Caki2 (cell line): ENCODE measurements at regions not wholly inside any gene's neighbourhood (a gene's known extent, or its start where the extent isn't known, plus 50 kb on each side); places are given as distances from the start of the nearest gene placed in this dataset.

Experiments
- DNase-seq: peaks from one replicate; pipeline ENCODE4 v3.0.0-alpha.2; 2015; ENCODE audit warnings: low read depth
- in situ Hi-C: cut with HindIII; loops from 2 replicates; pipeline ENCODE4 v1.10.0; 2016; ENCODE audit warnings: low sequenced_read_pairs, low pct_unique_long_range_greater_than_20kb, mixed read lengths

DNA sequence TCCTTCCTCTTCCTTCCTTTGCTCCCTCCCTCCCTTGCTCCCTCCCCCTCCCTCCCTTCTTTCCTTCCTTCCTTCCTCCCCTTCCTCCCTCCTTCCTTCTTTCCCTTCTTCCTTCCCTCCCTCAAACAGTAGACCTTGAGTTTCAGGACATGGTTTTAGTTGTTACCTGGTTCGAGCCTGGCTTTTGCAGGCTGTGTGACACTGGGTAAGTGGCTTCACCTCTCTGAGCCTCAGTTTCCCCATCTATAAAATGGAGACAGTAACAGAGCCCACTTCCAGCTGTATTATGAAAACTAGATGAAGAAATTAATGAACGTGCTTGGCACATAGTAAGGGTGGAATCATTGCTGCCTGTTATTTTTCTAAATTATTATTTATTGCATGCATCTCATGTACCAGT, 171.0 kb upstream of the LHX5 start:
- DNase-seq: no peak
- in situ Hi-C loops: no loop called here

- in situ Hi-C loops: no loop called here
- DNase-seq: no peak
Measured at GRCh38 chr12:113642216-113642615, 170.5 kb upstream of the LHX5 start.

DNA sequence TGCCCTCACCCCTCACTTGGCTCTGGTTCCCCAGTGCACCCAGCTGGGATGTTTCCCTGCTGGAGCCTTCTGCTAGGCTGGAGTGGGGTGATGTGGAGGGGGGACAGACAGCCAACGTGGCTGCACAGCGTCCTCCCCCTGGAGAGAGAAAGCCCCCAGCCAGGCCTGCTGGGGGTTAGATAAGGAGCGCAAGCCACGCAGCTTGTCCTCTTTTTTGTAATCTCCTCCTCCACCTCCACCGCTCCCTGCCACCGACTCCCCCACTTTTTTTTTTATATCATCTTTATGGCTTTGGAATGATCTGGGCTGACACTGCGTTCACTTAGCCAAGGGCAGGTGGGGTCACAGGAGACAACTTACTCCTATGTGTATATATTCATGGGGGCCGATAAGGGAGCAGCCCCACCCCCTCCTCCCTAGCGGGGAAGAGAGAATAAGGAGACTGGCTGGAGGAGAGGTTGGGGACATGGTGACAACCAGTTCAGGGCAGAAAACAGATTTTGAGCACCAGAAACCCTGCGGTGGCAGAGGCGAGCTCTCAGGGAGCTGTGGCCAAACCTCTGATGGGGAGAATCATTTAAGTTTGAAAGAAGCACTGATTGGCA, 169.9 kb upstream of the LHX5 start:
- in situ Hi-C loops: no loop called here

DNA sequence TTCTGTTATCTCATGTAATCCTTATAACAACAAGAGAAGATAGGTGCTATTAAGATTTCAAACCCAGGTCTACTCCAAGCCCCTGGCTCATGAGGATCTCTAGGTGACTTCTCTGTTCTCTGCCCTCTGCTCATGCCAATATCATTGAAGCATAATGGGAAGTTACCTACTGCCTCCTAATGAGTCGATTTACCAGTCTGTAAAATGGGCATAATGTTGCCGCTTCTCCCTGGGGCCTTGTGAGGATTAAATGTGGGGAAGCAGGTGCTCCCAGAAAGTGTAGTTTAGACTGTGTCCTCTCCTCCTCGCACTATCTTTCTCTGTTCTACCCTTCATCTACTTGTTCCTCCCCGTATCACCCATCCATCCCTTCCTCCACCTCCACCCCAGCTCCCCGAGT, 169.2 kb upstream of the LHX5 start:
- DNase-seq: no peak
- in situ Hi-C loops: no loop called here

More for the DNA sequence above, 169.9 kb upstream of the LHX5 start:
- no peak for DNase-seq

GRCh38 chr12:113639474-113639873, 167.8 kb upstream of the LHX5 start:
- in situ Hi-C loops: no loop called here
- DNase-seq: no peak

- in situ Hi-C loops: no loop called here
- DNase-seq: no peak
Measured at GRCh38 chr12:113638460-113638775, 166.7 kb upstream of the LHX5 start.

DNA sequence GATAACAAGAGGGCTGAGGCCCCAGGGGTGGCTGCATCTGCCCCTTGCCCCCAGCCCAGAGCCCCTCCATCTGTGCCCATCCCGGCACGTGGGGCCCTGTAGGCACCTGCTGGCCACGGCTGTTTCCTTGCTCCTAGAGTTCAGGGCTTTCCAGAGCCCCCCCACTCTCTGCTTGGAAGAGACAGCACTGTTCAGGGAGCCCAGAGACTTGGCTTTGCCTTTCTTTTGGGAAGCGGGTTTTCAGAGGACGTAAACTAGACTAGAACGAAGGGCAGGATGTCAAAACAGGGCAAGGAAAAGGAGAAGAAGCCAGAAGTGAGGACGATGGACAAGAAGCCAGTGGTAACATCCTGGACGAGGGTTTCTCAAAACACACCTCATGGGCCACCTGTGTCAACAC, 163.3 kb upstream of the LHX5 start:
- no peak for DNase-seq
- in situ Hi-C loops: no loop called here

GRCh38 chr12:113634474-113634873, 162.8 kb upstream of the LHX5 start:
- in situ Hi-C loops: no loop called here
- DNase-seq: no peak

GRCh38 chr12:113633678-113634332, 162.1 kb upstream of the LHX5 start:
- in situ Hi-C loops: no loop called here

GRCh38 chr12:113630625-113631024, 159.0 kb upstream of the LHX5 start:
- in situ Hi-C loops: no loop called here
- DNase-seq: no peak

More at GRCh38 chr12:113633678-113634332, 162.1 kb upstream of the LHX5 start:
- no peak for DNase-seq

DNA sequence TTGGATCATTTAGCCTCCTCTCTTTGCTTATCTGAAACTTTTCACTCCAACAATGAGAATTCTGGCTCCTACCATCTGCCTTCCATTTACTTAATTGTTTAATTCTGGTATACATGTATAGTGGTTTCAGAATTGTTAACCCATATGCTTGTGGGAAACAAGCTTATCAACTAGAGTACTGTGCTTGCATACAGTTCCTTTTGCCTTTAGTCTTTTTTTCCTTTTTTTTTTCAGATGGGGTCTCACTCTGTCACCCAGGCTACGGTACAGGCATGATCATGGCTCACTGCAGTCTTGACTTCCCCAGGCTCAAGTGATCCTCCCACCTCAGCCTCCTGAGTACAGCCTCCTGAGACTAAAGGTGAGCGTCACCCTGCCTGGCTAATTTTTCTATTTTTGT, 153.8 kb upstream of the LHX5 start:
- no peak for DNase-seq
- in situ Hi-C loops: no loop called here

DNA sequence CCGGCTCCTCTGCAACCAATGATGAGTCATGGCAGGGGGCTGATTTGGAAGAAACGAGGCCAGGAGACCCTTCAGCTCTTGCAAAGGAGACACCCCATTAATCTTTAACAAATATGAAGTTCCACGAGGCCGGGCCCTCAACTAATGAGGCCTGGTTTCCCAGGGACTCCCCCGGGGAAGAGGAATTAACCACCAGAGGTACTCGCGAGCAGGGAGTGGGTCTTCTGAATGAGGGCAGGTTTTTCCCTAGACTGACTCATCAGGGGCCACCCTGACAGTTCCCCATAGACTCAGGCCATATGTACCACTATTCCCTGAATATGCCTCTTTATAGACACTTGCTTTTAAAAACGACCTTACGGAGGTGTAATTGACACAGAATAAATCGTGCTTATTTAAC, 150.7 kb upstream of the LHX5 start:
- DNase-seq: no peak

DNA sequence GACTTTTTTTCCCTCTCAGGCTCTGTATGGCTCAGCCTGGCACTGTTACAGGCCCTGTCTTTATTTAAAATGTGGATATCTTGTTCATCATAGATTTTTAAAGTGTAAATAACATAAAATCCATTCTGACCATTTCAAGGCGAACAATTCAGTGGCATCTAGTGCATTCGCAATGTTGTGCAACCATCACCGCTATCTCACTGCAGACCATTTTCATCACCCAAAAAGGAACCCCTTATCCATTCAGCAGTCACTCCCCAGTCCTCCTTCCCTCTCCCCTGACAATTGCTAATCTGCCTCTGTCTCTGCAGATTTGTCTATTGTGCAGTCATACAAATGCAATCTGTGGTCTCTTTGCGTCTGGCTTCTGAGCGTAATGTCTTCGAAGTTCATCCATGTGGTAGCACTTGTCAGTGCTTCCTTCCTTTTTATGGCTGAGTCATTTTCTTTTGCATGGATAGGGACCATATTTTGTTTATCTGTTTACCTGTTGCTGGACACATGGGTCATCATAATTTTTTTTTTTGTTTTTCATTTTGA, 148.8 kb upstream of the LHX5 start:
- in situ Hi-C loops: no loop called here
- no peak for DNase-seq

More for the DNA sequence above, 150.7 kb upstream of the LHX5 start:
- in situ Hi-C loops: no loop called here

DNA sequence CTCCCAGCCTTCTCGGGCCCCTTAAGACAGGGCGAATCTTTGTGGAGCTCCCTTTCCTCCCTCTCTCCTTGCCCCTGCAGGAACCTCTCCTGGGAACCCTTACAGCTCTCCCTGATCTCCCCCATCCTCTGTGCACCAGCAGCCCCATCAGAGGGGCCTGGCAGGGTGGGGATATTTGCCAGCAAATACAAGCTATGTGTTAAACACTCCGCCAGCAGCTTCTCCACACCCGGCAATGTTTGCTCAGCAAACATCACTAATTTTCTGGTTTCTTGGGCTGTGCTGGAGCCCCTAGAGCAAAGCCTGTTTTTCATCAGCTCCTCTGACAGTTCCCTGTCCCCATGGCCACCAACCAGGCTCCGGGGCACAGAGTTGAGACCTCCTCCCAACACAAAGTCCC, 147.5 kb upstream of the LHX5 start:
- in situ Hi-C loops: no loop called here
- no peak for DNase-seq

- no peak for DNase-seq
- in situ Hi-C loops: no loop called here
Measured at GRCh38 chr12:113613414-113613813, 141.7 kb upstream of the LHX5 start.

GRCh38 chr12:113612793-113613192, 141.1 kb upstream of the LHX5 start:
- in situ Hi-C loops: no loop called here
- DNase-seq: no peak

DNA sequence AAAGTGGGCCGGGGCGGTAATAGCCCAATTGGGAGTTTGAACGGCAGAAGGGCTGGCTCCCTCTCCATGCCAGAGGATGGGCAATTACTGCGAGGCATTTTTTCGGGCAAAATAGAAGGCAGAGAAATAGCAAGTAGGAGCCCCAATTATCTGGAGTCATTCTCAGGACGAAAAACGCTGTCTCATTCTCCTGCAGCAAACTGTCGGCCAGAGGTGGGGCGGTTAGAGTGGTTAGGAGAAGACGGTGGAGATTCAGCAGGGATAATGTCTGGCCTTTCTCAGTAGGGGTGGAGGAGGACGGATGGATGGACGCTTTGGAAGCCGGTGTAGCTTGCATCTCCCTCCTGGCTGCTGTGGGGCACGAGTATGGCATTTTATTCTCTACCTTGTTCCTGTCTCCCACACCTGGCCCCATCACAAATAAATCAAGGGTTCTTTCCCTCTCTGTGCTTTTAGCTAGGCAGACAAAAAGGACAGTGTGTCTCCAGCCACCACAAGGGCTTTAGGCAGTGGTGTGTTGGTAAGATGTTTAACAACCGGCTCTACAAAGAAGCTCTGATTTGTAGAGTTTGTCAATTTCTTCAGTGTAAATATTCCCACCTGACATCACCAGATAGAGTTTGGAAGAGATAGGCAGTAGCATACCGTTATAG, 140.5 kb upstream of the LHX5 start:
- no peak for DNase-seq
- in situ Hi-C loops: no loop called here

DNA sequence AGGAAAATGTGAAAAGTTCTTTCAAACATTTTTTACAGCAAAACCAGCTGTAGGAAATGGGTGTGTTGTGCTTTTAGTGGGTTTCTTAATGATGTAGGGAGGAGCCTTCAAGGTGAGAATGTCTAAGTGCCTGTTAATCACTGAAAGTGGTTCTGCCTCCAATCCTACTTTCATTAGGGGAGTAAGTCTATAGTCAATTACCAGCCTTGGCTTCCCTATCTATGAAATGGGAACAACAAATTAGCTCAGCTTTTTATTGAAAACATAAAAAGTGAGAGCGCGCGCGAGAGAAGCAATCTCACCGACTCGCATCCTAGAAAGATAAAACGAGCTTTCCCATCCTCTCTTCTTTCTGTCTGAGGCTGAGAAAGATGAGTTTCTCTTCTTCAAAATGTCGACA, 140.0 kb upstream of the LHX5 start:
- DNase-seq: no peak
- in situ Hi-C loops: no loop called here

- in situ Hi-C loops: no loop called here
Measured at GRCh38 chr12:113610698-113611097, 139.0 kb upstream of the LHX5 start.

More at GRCh38 chr12:113610698-113611097, 139.0 kb upstream of the LHX5 start:
- no peak for DNase-seq
